AG04450 (cell line): ENCODE measurements at regions not wholly inside any gene's neighbourhood (a gene's known extent, or its start where the extent isn't known, plus 50 kb on each side); places are given as distances from the start of the nearest gene placed in this dataset.
"Not testable (repeated sequence)": the region's sequence is repeated elsewhere in the genome, so short reads cannot be mapped to it uniquely, and the experiment has no call there.

ENCODE experiments used
- CTCF ChIA-PET: fragments of 300-600, 350-600 bp; formaldehyde crosslinking; extraction: SDS; loops from one replicate; lab custom pipeline; 2022; ENCODE audit warnings: antibody characterized with exemption, inconsistent platforms; lab: Charles Lee
- POLR2A ChIA-PET: fragments of 350-600 bp; formaldehyde crosslinking; extraction: SDS; loops from one replicate; lab custom pipeline; 2021; ENCODE audit warnings: antibody characterized with exemption, inconsistent platforms; lab: Yijun Ruan, JAX
- DNase-seq: peaks from one replicate; pipeline ENCODE4 v3.0.0-alpha.2; 2011; ENCODE audit warnings: low read depth, low spot score
- H3K27ac ChIP-seq: one replicate; pipeline ENCODE4 v1.5.1; 2012; ENCODE audit warnings: low read depth, low read length, control low read depth
- H3K27me3 ChIP-seq: one replicate; pipeline ENCODE4 v1.6.0; 2012; ENCODE audit warnings: low read length; ENCODE audit not compliant: control insufficient read depth, insufficient read depth
- H3K4me3 ChIP-seq: 2 replicates; pipeline ENCODE4 v1.5.1; 2011; ENCODE audit warnings: mild to moderate bottlenecking, low read depth, low read length, control low read depth
- H3K9me3 ChIP-seq: 2 replicates; pipeline ENCODE4 v1.5.1; 2012; ENCODE audit warnings: low read length; ENCODE audit not compliant: control insufficient read depth, insufficient read depth
- TF ChIP-seq, protein P1 (sequence below): IDR thresholded peaks from 2 replicates; pipeline ENCODE4 v1.5.1; 2011; ENCODE audit warnings: low read depth, low read length, control low read depth, inconsistent platforms

DNA sequence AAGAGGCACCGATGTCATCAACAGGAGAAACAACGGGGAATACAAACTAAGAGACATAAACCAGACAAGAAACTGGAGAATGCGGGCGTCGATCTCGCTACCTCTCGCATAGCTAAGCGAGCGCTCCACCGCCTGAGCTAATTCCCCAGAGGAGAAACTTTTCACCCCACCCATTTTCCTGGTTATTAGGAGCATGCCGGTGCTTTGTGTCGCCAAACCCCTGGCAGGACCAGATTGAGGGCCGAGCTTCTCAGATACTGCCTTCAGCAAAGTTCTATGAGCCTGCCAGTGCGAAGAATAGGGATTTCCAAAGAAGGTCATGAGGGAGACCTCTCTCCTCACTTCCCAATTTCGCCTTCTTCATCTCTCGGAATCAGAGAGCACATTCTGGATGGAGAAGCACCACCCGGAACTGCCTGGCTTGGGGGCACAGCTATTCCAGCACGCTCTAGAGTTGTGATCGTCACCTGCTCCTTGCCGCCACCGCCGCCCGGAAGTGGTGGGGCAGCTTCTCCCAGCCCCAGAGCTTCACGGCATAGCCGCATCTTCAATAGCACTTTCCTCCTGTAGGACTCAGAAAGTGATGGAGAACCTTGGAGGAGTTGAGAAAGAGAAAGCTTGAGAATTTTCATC lies 89.7 kb upstream of the ZNF322 start:
- peaks cover 16% of the 10 kb centered on the region for H3K27me3 ChIP-seq
- POLR2A ChIA-PET, H3K27ac ChIP-seq, DNase-seq, H3K4me3 ChIP-seq, H3K9me3 ChIP-seq, CTCF ChIA-PET: not testable (repeated sequence)

DNA sequence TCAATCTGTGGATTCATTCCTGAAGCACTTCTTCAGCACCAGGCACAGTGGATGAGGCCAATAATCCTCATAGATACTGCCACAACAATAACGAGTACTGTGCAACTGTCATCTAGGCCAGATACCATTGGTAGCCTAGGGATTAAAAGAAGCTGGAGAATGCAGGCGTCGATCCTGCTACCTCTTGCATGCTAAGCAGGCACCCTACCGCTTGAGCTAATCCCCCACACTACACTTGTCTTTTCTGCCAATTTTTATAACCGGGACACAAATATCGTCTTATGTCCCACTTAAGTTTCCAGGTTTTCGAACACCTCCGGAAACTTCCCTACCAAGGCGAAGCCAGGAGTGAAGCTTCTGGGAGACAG lies 90.2 kb upstream of the ZNF322 start:
- H3K27me3 ChIP-seq, result peaks cover 20% of the 10 kb centered on the region
- H3K4me3 ChIP-seq, CTCF ChIA-PET, H3K27ac ChIP-seq, DNase-seq, POLR2A ChIA-PET, H3K9me3 ChIP-seq: not testable (repeated sequence)

DNA sequence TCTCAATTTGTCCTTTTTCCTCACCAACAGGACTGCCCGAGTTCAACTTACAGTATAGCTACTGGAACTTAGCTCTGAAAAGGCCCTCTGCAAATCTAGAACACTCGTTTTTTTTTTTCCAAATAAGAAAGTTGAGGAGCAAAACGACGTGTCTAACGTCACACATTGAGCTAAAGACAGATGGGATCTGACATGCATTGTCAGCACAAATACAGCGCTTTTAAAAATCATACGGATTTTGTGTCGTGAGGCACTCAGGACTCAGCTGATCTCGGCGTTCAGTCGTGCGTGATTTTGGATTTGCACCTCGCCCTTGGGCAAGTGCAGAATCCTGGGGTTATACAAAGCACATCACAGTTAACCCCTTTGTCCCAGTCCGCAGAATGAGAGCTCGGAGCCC lies 94.7 kb upstream of the ZNF322 start:
- ChIA-PET POLR2A (no interaction called here), CTCF (no interaction called here)
- Histone ChIP-seq H3K4me3 (no peak overlapping the region), H3K27ac (no peak overlapping the region), H3K27me3 (peaks cover 15% of the 10 kb centered on the region), H3K9me3 (no peaks in the 10 kb centered on the region)
- TF ChIP-seq, protein P1, sequence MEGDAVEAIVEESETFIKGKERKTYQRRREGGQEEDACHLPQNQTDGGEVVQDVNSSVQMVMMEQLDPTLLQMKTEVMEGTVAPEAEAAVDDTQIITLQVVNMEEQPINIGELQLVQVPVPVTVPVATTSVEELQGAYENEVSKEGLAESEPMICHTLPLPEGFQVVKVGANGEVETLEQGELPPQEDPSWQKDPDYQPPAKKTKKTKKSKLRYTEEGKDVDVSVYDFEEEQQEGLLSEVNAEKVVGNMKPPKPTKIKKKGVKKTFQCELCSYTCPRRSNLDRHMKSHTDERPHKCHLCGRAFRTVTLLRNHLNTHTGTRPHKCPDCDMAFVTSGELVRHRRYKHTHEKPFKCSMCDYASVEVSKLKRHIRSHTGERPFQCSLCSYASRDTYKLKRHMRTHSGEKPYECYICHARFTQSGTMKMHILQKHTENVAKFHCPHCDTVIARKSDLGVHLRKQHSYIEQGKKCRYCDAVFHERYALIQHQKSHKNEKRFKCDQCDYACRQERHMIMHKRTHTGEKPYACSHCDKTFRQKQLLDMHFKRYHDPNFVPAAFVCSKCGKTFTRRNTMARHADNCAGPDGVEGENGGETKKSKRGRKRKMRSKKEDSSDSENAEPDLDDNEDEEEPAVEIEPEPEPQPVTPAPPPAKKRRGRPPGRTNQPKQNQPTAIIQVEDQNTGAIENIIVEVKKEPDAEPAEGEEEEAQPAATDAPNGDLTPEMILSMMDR, result no peak
- DNase-seq, result no peak

DNA sequence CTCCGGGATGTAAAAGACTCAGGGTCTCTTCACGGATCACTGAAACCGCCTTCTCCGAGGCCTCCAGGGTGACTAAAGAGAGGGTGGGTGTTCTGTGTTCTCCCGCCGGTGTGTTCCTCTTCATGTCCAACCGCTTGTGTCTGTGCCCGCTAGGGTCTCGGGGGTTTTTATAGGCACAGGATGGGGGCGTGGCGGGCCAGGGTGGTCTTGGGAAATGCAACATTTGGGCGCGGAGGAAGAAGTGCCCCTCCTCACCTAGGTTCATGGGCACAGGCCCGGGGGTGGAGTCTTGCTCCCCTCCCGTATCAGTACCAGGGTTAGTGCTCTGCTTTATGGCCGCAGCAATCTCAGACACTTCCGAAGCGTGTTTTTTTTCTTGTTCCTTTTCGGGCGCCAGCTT lies 95.3 kb upstream of the ZNF322 start:
- H3K9me3 ChIP-seq, H3K27ac ChIP-seq, H3K4me3 ChIP-seq, DNase-seq, POLR2A ChIA-PET, CTCF ChIA-PET: not testable (repeated sequence)
- peaks cover 15% of the 10 kb centered on the region for H3K27me3 ChIP-seq

DNA sequence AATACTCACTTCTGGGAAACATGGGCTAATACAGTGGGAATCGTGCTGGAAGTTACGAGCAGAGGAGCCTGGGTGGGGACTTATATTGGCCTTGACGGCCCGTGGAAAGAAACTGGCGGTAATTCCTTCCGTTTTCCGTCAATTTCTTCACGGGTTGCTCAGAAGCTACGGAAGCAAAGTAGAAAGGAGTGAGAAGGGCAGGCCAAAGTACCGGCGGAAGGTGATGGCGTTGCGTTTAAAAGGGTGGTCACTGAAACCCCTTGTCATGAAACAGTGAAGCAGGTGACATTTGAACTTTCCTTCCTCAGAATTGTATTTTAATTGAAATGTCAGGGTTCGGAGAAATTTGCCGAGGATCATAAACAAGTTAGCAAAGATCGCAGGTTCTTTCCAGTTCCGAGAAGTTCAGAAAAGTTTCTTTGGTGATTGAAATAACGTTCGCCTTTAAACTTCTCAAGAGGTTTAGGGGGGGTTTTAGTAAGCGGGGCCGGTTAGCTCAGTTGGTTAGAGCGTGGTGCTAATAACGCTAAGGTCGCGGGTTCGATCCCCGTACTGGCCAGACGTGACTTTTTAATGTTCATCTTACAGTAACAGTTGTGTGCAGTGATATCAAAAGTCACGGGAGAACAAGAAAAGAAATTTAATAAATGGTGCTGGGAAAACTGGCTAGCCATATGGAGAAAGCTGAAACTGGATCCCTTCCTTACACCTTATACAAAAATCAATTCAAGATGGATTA lies 96.7 kb upstream of the ZNF322 start:
- CTCF ChIA-PET, H3K9me3 ChIP-seq, H3K27ac ChIP-seq, DNase-seq, POLR2A ChIA-PET: not testable (repeated sequence)
- Histone ChIP-seq H3K27me3 (peaks cover 15% of the 10 kb centered on the region), H3K4me3 (peak overlapping the region; percentile 12; the same call in 1 of the 2 replicates)

DNA sequence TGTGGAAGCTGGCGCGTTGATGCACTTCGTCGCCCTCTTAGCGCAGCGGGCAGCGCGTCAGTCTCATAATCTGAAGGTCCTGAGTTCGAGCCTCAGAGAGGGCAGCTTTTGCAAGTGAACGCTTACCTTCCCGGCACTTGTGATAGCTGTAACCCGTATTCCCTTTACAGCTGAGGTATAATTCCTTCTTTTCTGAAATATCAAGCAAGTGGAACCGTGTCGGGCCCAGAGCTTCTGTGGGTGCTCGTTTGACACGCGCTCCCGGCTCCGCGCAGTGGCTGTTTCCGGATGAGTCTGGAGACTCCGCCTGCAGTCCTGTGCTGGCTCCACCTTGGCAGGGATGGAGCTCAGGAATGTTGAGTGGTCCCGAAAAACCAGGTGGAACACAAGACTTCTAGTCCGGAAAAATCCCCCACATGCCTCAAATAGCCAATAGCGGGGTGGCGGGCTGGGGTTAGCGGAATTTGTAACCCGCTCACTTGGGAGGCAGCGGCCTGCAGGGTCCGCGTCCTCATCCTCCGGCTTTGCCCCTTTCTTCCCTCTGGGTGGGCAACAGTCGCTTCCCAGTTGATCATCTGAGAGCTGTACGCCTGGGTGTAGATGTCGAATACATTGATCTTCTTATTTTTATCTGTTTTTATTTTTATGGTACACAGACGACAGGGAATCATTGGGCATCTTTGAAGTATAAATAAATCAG lies 106.8 kb upstream of the ZNF322 start:
- H3K4me3 ChIP-seq, H3K27ac ChIP-seq, H3K9me3 ChIP-seq, CTCF ChIA-PET, POLR2A ChIA-PET, DNase-seq, H3K27me3 ChIP-seq: not testable (repeated sequence)

DNA sequence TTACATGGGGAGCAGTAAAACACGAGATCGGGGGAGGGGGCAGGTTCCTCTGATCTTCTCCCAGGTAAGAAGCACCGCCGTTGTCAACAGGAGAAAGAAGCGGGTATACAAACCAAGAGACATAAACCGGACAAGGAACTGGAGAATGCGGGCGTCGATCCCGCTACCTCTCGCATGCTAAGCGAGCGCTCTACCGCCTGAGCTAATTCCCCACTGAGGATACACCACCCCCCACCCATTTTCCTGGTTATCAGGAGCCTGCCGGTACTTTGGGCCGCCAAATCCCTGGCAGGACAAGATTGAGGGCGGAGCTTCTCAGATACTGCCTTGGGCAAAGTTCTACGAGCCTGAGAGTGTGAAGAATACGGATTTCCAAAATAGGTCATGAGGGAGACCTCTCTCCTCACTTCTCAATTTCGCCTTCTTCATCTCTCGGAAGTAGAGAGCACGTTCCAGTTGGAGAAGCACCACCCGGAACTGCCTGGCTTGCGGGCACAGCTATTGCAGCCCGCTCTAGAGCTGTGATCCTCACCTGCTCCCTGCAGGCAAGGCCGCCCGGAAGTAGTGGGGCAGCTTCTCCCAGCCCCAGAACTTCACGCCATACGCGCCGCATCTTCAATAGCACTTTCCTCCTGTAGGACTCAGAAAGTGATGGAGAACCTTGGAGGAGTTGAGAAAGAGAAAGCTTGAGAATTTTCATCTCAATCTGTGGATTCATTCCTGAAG lies 111.6 kb upstream of the ZNF322 start:
- CTCF ChIA-PET, POLR2A ChIA-PET: not testable (repeated sequence)

DNA sequence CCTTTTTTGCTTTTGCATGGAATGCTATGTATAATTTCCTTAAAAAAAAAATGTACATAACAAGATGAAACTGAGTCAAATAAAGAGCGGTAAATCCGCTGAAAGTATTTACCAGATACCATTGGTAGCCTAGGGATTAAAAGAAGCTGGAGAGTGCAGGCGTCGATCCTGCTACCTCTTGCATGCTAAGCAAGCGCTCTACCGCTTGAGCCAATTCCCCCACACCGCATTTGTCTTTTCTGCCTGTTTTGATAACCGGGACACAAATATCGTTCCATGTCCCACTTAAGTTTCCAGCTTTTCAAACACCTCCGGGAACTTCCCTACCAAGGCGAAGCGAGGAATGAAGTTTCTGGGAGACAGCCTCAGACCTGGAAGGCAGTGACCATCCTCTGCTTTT lies 113.9 kb upstream of the ZNF322 start:
- H3K9me3 ChIP-seq, DNase-seq, POLR2A ChIA-PET, H3K4me3 ChIP-seq, CTCF ChIA-PET, H3K27me3 ChIP-seq, H3K27ac ChIP-seq: not testable (repeated sequence)

More for the DNA sequence above, 111.6 kb upstream of the ZNF322 start:
- not testable (repeated sequence) for DNase-seq, H3K9me3 ChIP-seq, H3K27me3 ChIP-seq, H3K4me3 ChIP-seq, H3K27ac ChIP-seq

DNA sequence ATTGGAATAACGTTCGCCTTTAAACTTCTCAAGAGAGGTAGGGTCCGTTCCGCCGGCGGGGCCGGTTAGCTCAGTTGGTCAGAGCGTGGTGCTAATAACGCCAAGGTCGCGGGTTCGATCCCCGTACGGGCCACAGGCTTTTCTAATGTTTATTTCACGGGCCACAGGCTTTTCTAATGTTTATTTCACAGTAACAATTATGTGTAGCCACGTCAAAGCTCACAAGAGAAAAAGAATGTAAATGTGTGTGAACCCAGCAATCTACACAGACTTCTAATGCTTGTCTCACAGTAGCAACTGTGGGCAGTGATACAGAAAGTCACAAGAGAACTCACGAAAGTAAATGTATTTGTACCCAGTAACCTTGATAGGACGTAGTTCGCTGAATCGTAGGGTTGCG lies 121.0 kb upstream of the ZNF322 start:
- H3K4me3 ChIP-seq, DNase-seq, POLR2A ChIA-PET, H3K9me3 ChIP-seq, H3K27me3 ChIP-seq, H3K27ac ChIP-seq, CTCF ChIA-PET: not testable (repeated sequence)

DNA sequence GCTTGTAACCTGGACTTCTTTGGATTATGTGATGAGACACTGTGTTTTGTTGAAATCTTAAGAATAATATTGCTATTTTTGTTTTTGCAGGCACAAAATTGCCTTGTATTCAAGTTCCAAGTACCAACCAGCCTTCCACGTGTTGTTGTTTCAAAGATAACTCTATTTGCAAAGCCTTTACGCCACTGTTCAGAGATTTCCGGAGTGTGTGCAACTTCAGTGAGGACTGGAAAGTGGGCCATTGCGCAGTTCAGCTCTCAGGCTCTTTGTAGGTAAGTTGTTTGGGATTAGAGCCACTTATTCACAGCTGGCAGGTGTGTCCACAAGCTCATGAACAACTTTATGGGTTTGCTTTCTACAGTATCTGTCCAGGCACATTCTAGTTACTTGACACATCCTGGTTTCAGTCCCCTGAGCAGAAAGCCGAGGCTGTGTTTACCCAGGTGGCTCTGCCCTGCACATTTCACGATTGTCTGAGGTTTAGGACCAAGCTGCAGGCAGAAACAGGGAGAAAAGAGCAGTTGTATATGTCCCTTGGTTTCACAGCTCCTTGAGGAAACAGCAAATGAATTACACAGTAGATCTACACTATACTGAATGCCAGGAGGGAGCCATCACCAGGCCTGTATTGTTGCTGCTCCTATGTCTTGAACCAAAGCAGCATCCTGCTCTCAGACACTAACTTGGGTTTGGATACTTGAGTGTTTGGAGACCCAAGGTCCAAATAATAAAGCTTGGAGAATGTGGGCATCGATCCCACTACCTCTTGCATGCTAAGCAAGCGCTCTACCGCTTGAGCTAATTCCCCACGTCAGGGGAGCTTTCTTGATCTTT lies 136.1 kb upstream of the ZNF322 start:
- POLR2A ChIA-PET, CTCF ChIA-PET: not testable (repeated sequence)

More for the DNA sequence above, 136.1 kb upstream of the ZNF322 start:
- DNase-seq, H3K9me3 ChIP-seq, H3K27ac ChIP-seq, H3K4me3 ChIP-seq, H3K27me3 ChIP-seq: not testable (repeated sequence)
